GM13977 (cell line): ENCODE measurements at regions not wholly inside any gene's neighbourhood (a gene's known extent, or its start where the extent isn't known, plus 50 kb on each side); places are given as distances from the start of the nearest gene placed in this dataset.
"Not testable (repeated sequence)": the region's sequence is repeated elsewhere in the genome, so short reads cannot be mapped to it uniquely, and the experiment has no call there.

Experiments
- DNase-seq: peaks from one replicate; pipeline ENCODE4 v3.0.0; 2012; ENCODE audit warnings: low spot score
- CTCF ChIP-seq: IDR thresholded peaks from 2 replicates; pipeline ENCODE4 v1.5.1; 2012; ENCODE audit warnings: mild to moderate bottlenecking, control low read depth; ENCODE audit not compliant: insufficient read depth; ENCODE audit errors: extremely low read depth, missing control alignments
- in situ Hi-C: fragments of 300-500 bp; cut with MboI; formaldehyde crosslinking; loops from one replicate; pipeline ENCODE4 v1.12.0; 2022; ENCODE audit warnings: low sequenced_read_pairs, low pct_unique_long_range_greater_than_20kb, mixed read lengths, inconsistent platforms; ENCODE audit not compliant: unreplicated experiment

- no peak for DNase-seq
- in situ Hi-C loops, result no loop called here
- no peak for TF ChIP-seq CTCF
Measured at GRCh38 chr13:50742353-50742752, 101.1 kb downstream of the DLEU7 start.

GRCh38 chr13:50742968-50743367 is 100.5 kb downstream of the DLEU7 start:
- in situ Hi-C loops, result no loop called here
- no peak for TF ChIP-seq CTCF
- no peak for DNase-seq

GRCh38 chr13:50744116-50744660 is 99.3 kb downstream of the DLEU7 start:
- TF ChIP-seq CTCF, result no peak
- DNase-seq, result no peak
- in situ Hi-C loops, result no loop called here

- in situ Hi-C loops, result no loop called here
- no peak for TF ChIP-seq CTCF
- no peak for DNase-seq
Measured at GRCh38 chr13:50745542-50746115, 97.9 kb downstream of the DLEU7 start.

DNA sequence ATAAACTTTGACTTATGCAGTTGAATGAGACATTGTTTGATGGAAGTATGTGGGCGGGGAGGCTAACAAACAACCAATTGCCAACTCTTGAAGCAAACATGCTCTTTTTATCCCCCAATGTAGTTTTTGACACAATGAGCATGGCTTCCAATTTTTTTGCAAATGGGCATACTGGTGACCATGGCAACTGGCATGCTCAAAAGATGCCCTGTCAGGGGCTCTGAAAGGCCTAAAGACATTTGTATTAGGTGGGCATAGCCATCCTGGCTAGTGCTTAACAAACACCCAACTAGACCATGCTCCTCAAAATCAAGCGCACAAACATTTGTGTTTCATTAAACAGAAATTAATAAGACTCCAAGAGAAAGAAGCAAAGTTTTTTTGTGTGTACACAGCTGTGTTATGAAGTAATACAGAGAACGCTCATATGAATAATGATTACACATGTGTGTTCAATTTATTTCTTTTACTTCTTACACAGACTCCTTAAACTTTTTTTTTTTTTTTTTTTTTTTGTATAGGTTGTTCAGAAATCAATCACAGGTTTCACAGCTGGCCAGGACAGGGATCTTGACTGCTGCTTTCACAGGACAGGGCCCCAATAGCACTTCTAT is 95.6 kb downstream of the DLEU7 start:
- TF ChIP-seq CTCF, result no peak
- no peak for DNase-seq
- in situ Hi-C loops, result no loop called here

- DNase-seq, in situ Hi-C loops: not testable (repeated sequence)
Measured at GRCh38 chr13:50753221-50753620, 90.3 kb downstream of the DLEU7 start.

- DNase-seq, in situ Hi-C loops: not testable (repeated sequence)
Measured at GRCh38 chr13:50755862-50756685, 87.4 kb downstream of the DLEU7 start.
